ENCODE measurements at regions not wholly inside any gene's neighbourhood (a gene's known extent, or its start where the extent isn't known, plus 50 kb on each side); places are given as distances from the start of the nearest gene placed in this dataset.

- Histone ChIP-seq H3K36me3 (ENCODE audit: low read depth) (no peaks in the 10 kb centered on the region), H3K27ac (no peak overlapping the region), H4K20me1 (ENCODE audit: insufficient read depth) (no peaks in the 10 kb centered on the region), H3K4me3 (no peak overlapping the region), H3K4me1 (ENCODE audit: insufficient read depth) (no peaks in the 10 kb centered on the region), H2AFZ (no peak overlapping the region), H3K4me2 (ENCODE audit: unreplicated experiment) (no peak overlapping the region), H3F3A (ENCODE audit: insufficient read depth) (no peaks in the 10 kb centered on the region), H3K79me2 (ENCODE audit: insufficient read depth) (no peaks in the 10 kb centered on the region), H3K9ac (no peak overlapping the region), H3K27me3 (replicated peaks; ENCODE audit: insufficient read depth) (peaks cover 4% of the 10 kb centered on the region; the same call in 1 of the 2 replicates), H3K9me3 (ENCODE audit: low read depth) (no peaks in the 10 kb centered on the region), H3K9me2 (ENCODE audit: insufficient read depth) (no peaks in the 10 kb centered on the region)
- in situ Hi-C loops (cut with MboI): no loop called here
- TF ChIP-seq EZH2 (IDR thresholded peaks at IDR 0.05; ENCODE audit: insufficient read depth, poor library complexity, severe bottlenecking) (no peak), EZH2phosphoT487 (IDR thresholded peaks at IDR 0.05; ENCODE audit: insufficient read depth, low read depth) (no peak)
- no peak for DNase-seq
- WGBS, 2 experiments (ENCODE audit: low coverage in 1 of 2, low lambda C conversion rate in 2 of 2, missing lambda C conversion rate in 2 of 2): 43 to 57% methylated on average over 4 of the region's 4 CpGs
Measured at GRCh38 chr12:93056971-93057535, 128.0 kb upstream of the EEA1 start.

GRCh38 chr12:93058280-93058679, 129.2 kb upstream of the EEA1 start:
- Histone ChIP-seq H3K9me2 (ENCODE audit: insufficient read depth) (no peaks in the 10 kb centered on the region), H3K79me2 (ENCODE audit: insufficient read depth) (no peaks in the 10 kb centered on the region), H3K27me3 (replicated peaks; ENCODE audit: insufficient read depth) (peaks cover 11% of the 10 kb centered on the region), H3F3A (ENCODE audit: insufficient read depth) (no peaks in the 10 kb centered on the region), H3K4me3 (no peak overlapping the region), H2AFZ (no peak overlapping the region), H3K27ac (no peak overlapping the region), H3K4me1 (ENCODE audit: insufficient read depth) (no peaks in the 10 kb centered on the region), H3K9me3 (ENCODE audit: low read depth) (no peaks in the 10 kb centered on the region), H3K9ac (no peak overlapping the region), H3K36me3 (ENCODE audit: low read depth) (no peaks in the 10 kb centered on the region), H4K20me1 (ENCODE audit: insufficient read depth) (no peaks in the 10 kb centered on the region), H3K4me2 (ENCODE audit: unreplicated experiment) (no peak overlapping the region)
- no peak for DNase-seq
- 66 to 68% methylated on average over 7 of the region's 7 CpGs for WGBS, 2 experiments (ENCODE audit: low coverage in 1 of 2, low lambda C conversion rate in 2 of 2, missing lambda C conversion rate in 2 of 2)
- in situ Hi-C loops (cut with MboI): no loop called here
- TF ChIP-seq EZH2 (IDR thresholded peaks at IDR 0.05; ENCODE audit: insufficient read depth, poor library complexity, severe bottlenecking) (no peak), EZH2phosphoT487 (IDR thresholded peaks at IDR 0.05; ENCODE audit: insufficient read depth, low read depth) (no peak)

- H3K36me3 ChIP-seq (ENCODE audit: low read depth): no peaks in the 10 kb centered on the region
Measured at GRCh38 chr12:93059288-93059687, 130.2 kb upstream of the EEA1 start.

GRCh38 chr12:93059925-93060665, 131.0 kb upstream of the EEA1 start:
- no peaks in the 10 kb centered on the region for H3K79me2 ChIP-seq (ENCODE audit: insufficient read depth)
- no peaks in the 10 kb centered on the region for H3K36me3 ChIP-seq (ENCODE audit: low read depth)
- no peaks in the 10 kb centered on the region for H3K9me2 ChIP-seq (ENCODE audit: insufficient read depth)
- TF ChIP-seq EZH2phosphoT487 (IDR thresholded peaks at IDR 0.05; ENCODE audit: insufficient read depth, low read depth): no peak
- TF ChIP-seq EZH2 (IDR thresholded peaks at IDR 0.05; ENCODE audit: insufficient read depth, poor library complexity, severe bottlenecking): no peak
- in situ Hi-C loops (cut with MboI): no loop called here
- no peak overlapping the region for H3K4me3 ChIP-seq
- no peak overlapping the region for H3K27ac ChIP-seq
- H3K4me2 ChIP-seq (ENCODE audit: unreplicated experiment): no peak overlapping the region
- H3K9ac ChIP-seq: no peak overlapping the region
- H4K20me1 ChIP-seq (ENCODE audit: insufficient read depth): no peaks in the 10 kb centered on the region
- no peaks in the 10 kb centered on the region for H3K4me1 ChIP-seq (ENCODE audit: insufficient read depth)
- no peak overlapping the region for H2AFZ ChIP-seq
- DNase-seq: no peak
- WGBS, 2 experiments (ENCODE audit: low coverage in 1 of 2, low lambda C conversion rate in 2 of 2, missing lambda C conversion rate in 2 of 2): 80 to 81% methylated on average over 5 of the region's 5 CpGs
- H3F3A ChIP-seq (ENCODE audit: insufficient read depth): no peaks in the 10 kb centered on the region
- H3K27me3 ChIP-seq (replicated peaks; ENCODE audit: insufficient read depth): peaks cover 11% of the 10 kb centered on the region
- H3K9me3 ChIP-seq (ENCODE audit: low read depth): no peaks in the 10 kb centered on the region

More at GRCh38 chr12:93059288-93059687, 130.2 kb upstream of the EEA1 start:
- TF ChIP-seq EZH2phosphoT487 (IDR thresholded peaks at IDR 0.05; ENCODE audit: insufficient read depth, low read depth) (no peak), EZH2 (IDR thresholded peaks at IDR 0.05; ENCODE audit: insufficient read depth, poor library complexity, severe bottlenecking) (no peak)
- H3K9me2 ChIP-seq (ENCODE audit: insufficient read depth): no peaks in the 10 kb centered on the region
- 85 to 89% methylated on average over 2 of the region's 2 CpGs for WGBS, 2 experiments (ENCODE audit: low coverage in 1 of 2, low lambda C conversion rate in 2 of 2, missing lambda C conversion rate in 2 of 2)
- peaks cover 11% of the 10 kb centered on the region for H3K27me3 ChIP-seq (replicated peaks; ENCODE audit: insufficient read depth)
- no peak overlapping the region for H2AFZ ChIP-seq
- H4K20me1 ChIP-seq (ENCODE audit: insufficient read depth): no peaks in the 10 kb centered on the region
- H3K27ac ChIP-seq: no peak overlapping the region
- no peaks in the 10 kb centered on the region for H3K4me1 ChIP-seq (ENCODE audit: insufficient read depth)
- no peaks in the 10 kb centered on the region for H3F3A ChIP-seq (ENCODE audit: insufficient read depth)
- DNase-seq: no peak
- H3K9ac ChIP-seq: no peak overlapping the region
- H3K9me3 ChIP-seq (ENCODE audit: low read depth): no peaks in the 10 kb centered on the region
- no peak overlapping the region for H3K4me2 ChIP-seq (ENCODE audit: unreplicated experiment)
- in situ Hi-C loops (cut with MboI): no loop called here
- H3K79me2 ChIP-seq (ENCODE audit: insufficient read depth): no peaks in the 10 kb centered on the region
- no peak overlapping the region for H3K4me3 ChIP-seq
